WTC11 (cell line): ENCODE measurements at regions not wholly inside any gene's neighbourhood (a gene's known extent, or its start where the extent isn't known, plus 50 kb on each side); places are given as distances from the start of the nearest gene placed in this dataset.

Source experiments
- CBFB ChIP-seq: sonication (generic); formaldehyde crosslinking; IDR thresholded peaks from 2 replicates; pipeline ENCODE4 v1.8.1; 2022; ENCODE audit warnings: mild to moderate bottlenecking, low read depth, missing genetic modification reagents
- FOXP1 ChIP-seq: sonication (generic); formaldehyde crosslinking; IDR thresholded peaks from 2 replicates; pipeline ENCODE4 v1.8.0; 2022; ENCODE audit warnings: missing genetic modification reagents, mild to moderate bottlenecking, moderate library complexity, borderline replicate concordance
- KAT7 ChIP-seq: sonication (generic); formaldehyde crosslinking; IDR thresholded peaks from 2 replicates; pipeline ENCODE4 v1.8.1; 2023; ENCODE audit warnings: missing genetic modification reagents, mild to moderate bottlenecking, borderline replicate concordance
- SMAD3 ChIP-seq: sonication (generic); formaldehyde crosslinking; IDR thresholded peaks from 2 replicates; pipeline ENCODE4 v1.8.0; 2022; ENCODE audit warnings: missing genetic modification reagents, mild to moderate bottlenecking, borderline replicate concordance
- ZNF416 ChIP-seq: fragments of 250-450 bp; sonication (Bioruptor Pico); IDR thresholded peaks from 2 replicates; pipeline ENCODE4 v1.9.0; 2021; ENCODE audit warnings: mild to moderate bottlenecking, inconsistent platforms
- ZNF423 ChIP-seq: fragments of 250-450 bp; sonication (Bioruptor Pico); IDR thresholded peaks from 2 replicates; pipeline ENCODE4 v2.1.2; 2022; ENCODE audit warnings: mild to moderate bottlenecking, moderate library complexity
- TF ChIP-seq, protein P1 (sequence below): fragments of 200-600 bp; IDR thresholded peaks from 2 replicates; pipeline ENCODE4 v1.8.0; 2022; ENCODE audit warnings: antibody characterized with exemption

GRCh38 chr2:52571380-52572347 lies 1195.9 kb upstream of the CHAC2 start:
- no peak for TF ChIP-seq ZNF423 (CRISPR knock-in tag)
- TF ChIP-seq KAT7 (CRISPR knock-in tag): no peak
- TF ChIP-seq CBFB: no peak
- TF ChIP-seq, protein P1, sequence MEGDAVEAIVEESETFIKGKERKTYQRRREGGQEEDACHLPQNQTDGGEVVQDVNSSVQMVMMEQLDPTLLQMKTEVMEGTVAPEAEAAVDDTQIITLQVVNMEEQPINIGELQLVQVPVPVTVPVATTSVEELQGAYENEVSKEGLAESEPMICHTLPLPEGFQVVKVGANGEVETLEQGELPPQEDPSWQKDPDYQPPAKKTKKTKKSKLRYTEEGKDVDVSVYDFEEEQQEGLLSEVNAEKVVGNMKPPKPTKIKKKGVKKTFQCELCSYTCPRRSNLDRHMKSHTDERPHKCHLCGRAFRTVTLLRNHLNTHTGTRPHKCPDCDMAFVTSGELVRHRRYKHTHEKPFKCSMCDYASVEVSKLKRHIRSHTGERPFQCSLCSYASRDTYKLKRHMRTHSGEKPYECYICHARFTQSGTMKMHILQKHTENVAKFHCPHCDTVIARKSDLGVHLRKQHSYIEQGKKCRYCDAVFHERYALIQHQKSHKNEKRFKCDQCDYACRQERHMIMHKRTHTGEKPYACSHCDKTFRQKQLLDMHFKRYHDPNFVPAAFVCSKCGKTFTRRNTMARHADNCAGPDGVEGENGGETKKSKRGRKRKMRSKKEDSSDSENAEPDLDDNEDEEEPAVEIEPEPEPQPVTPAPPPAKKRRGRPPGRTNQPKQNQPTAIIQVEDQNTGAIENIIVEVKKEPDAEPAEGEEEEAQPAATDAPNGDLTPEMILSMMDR: no peak
- TF ChIP-seq ZNF416 (CRISPR knock-in tag): no peak
- no peak for TF ChIP-seq SMAD3 (CRISPR knock-in tag)
- TF ChIP-seq FOXP1 (CRISPR knock-in tag): no peak
